ENCODE measurements at regions not wholly inside any gene's neighbourhood (a gene's known extent, or its start where the extent isn't known, plus 50 kb on each side); places are given as distances from the start of the nearest gene placed in this dataset.

DNA sequence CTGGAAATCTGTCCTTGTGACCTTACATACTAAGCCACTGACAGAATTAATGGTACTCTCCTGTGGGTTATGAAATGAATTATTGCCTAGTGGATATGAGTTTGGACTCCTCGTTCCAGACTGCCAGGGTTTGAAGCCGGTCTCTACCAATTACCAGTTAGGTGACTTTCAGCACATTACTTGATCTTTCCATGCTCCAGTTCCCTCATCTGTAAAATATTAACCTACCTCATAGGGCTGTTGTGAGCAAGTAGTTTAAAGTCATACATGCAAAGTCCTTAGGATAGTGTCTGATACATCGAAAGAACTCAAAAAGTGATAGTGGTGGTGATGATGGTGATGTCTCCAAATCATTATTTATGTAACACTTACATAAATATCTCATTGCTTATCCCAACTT, 373.5 kb upstream of the ARX start:
- Histone ChIP-seq H3K27ac (ENCODE audit: low read depth in 1 of 2, low read length in 1 of 2) (no peak overlapping the region), H3K4me1 (ENCODE audit: control insufficient read depth in 5 of 5, insufficient read depth in 5 of 5, low read length in 5 of 5) (no peaks in the 10 kb centered on the region), H3K4me3 (no peak overlapping the region), H3K9me3 (ENCODE audit: control insufficient read depth in 4 of 4, insufficient read depth in 3 of 4, low read length in 3 of 4) (peaks cover 0 to 6% (median 0%) of the 10 kb centered on the region in 4 donors), H3K9ac (ENCODE audit: insufficient read depth in 1 of 2, low read length in 2 of 2) (no peak overlapping the region), H3K27me3 (ENCODE audit: control insufficient read depth in 3 of 3, insufficient read depth in 3 of 3, low read length in 2 of 3) (no peaks in the 10 kb centered on the region), H3K36me3 (ENCODE audit: control insufficient read depth in 4 of 4, insufficient read depth in 4 of 4, low read length in 4 of 4) (no peaks in the 10 kb centered on the region)
- TF ChIP-seq, protein P1, sequence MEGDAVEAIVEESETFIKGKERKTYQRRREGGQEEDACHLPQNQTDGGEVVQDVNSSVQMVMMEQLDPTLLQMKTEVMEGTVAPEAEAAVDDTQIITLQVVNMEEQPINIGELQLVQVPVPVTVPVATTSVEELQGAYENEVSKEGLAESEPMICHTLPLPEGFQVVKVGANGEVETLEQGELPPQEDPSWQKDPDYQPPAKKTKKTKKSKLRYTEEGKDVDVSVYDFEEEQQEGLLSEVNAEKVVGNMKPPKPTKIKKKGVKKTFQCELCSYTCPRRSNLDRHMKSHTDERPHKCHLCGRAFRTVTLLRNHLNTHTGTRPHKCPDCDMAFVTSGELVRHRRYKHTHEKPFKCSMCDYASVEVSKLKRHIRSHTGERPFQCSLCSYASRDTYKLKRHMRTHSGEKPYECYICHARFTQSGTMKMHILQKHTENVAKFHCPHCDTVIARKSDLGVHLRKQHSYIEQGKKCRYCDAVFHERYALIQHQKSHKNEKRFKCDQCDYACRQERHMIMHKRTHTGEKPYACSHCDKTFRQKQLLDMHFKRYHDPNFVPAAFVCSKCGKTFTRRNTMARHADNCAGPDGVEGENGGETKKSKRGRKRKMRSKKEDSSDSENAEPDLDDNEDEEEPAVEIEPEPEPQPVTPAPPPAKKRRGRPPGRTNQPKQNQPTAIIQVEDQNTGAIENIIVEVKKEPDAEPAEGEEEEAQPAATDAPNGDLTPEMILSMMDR (IDR thresholded peaks at IDR 0.05; ENCODE audit: control extremely low read depth, extremely low read depth): no peak
- no peak for ATAC-seq (ENCODE audit: insufficient read depth, low FRiP score)
- no peak for DNase-seq
- WGBS, 2 donors: 72 to 84% methylated on average over 3 of the region's 3 CpGs

DNA sequence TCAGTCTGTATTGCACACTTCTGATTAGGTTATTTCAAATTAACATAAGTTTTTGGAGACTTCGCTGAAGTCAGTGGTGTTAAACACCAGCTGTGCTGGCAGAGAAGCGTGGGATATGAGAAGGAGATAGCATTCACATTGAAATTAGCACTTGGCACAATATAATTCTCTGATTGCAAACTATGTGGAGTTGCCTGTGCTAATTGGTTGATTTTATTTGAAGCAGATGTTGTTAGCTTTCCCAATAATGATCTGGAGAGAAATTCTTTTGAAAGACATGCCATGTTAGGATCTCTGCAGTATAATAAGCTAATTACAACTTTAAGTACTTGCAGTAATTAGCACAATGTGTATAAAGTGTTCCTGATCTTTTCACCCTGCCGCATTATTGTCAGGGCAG, 367.4 kb upstream of the ARX start:
- 57 to 70% methylated on average over 3 of the region's 3 CpGs for WGBS, 2 donors
- TF ChIP-seq, protein P1 (IDR thresholded peaks at IDR 0.05; ENCODE audit: control extremely low read depth, extremely low read depth): no peak
- peaks cover 0 to 2% (median 0%) of the 10 kb centered on the region in 4 donors for H3K9me3 ChIP-seq (ENCODE audit: control insufficient read depth in 4 of 4, insufficient read depth in 3 of 4, low read length in 3 of 4)
- H3K9ac ChIP-seq (ENCODE audit: insufficient read depth in 1 of 2, low read length in 2 of 2): no peak overlapping the region
- ATAC-seq (ENCODE audit: insufficient read depth, low FRiP score) (no peak), DNase-seq (peak in 1 of 3 donors; percentile 6)
- H3K27me3 ChIP-seq (ENCODE audit: control insufficient read depth in 3 of 3, insufficient read depth in 3 of 3, low read length in 2 of 3): peaks cover 0 to 10% (median 2%) of the 10 kb centered on the region in 3 donors
- no peaks in the 10 kb centered on the region for H3K36me3 ChIP-seq (ENCODE audit: control insufficient read depth in 4 of 4, insufficient read depth in 4 of 4, low read length in 4 of 4)
- H3K4me1 ChIP-seq (ENCODE audit: control insufficient read depth in 5 of 5, insufficient read depth in 5 of 5, low read length in 5 of 5): no peaks in the 10 kb centered on the region
- no peak overlapping the region for H3K27ac ChIP-seq (ENCODE audit: low read depth in 1 of 2, low read length in 1 of 2)
- H3K4me3 ChIP-seq: no peak overlapping the region

DNA sequence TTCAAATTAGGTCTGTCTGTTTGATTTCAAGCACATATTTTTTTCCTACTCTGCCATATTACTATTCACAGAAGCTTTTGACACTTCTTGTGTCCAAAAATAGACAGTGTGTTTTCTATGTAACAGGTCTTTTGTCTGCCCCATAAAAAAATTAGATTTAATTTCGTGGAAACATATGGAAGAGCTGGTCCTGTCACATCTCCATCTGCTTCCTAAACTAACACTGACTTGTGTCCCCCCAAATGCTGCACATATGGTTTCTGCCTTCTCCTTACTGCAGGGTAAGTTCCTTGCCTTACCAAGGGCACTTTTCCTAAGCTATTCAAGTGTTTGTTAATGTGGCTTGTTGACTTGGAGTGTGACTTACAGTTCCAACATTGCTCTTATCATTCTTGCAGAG, 340.7 kb upstream of the ARX start:
- TF ChIP-seq, protein P1 (IDR thresholded peaks at IDR 0.05; ENCODE audit: control extremely low read depth, extremely low read depth): no peak
- ATAC-seq (ENCODE audit: insufficient read depth, low FRiP score) (no peak), DNase-seq (no peak)
- 14 to 56% methylated on average over 1 of the region's 1 CpG for WGBS, 2 donors
- no peaks in the 10 kb centered on the region for H3K4me1 ChIP-seq (ENCODE audit: control insufficient read depth in 5 of 5, insufficient read depth in 5 of 5, low read length in 5 of 5)
- H3K9ac ChIP-seq (ENCODE audit: insufficient read depth in 1 of 2, low read length in 2 of 2): no peak overlapping the region
- H3K27ac ChIP-seq (ENCODE audit: low read depth in 1 of 2, low read length in 1 of 2): no peak overlapping the region
- H3K9me3 ChIP-seq (ENCODE audit: control insufficient read depth in 4 of 4, insufficient read depth in 3 of 4, low read length in 3 of 4): no peaks in the 10 kb centered on the region
- no peaks in the 10 kb centered on the region for H3K36me3 ChIP-seq (ENCODE audit: control insufficient read depth in 4 of 4, insufficient read depth in 4 of 4, low read length in 4 of 4)
- no peaks in the 10 kb centered on the region for H3K27me3 ChIP-seq (ENCODE audit: control insufficient read depth in 3 of 3, insufficient read depth in 3 of 3, low read length in 2 of 3)
- H3K4me3 ChIP-seq: no peak overlapping the region

All from lung (tissue), 11 donors.